GM06990 (cell line): ENCODE measurements at regions not wholly inside any gene's neighbourhood (a gene's known extent, or its start where the extent isn't known, plus 50 kb on each side); places are given as distances from the start of the nearest gene placed in this dataset.

ENCODE experiments used
- DNase-seq: peaks from one replicate; pipeline ENCODE4 v3.0.0-alpha.2; 2011; ENCODE audit not compliant: insufficient read length; ENCODE audit errors: extremely low read depth
- H3K27me3 ChIP-seq: replicated peaks from 2 replicates; pipeline ENCODE4 v1.6.0; 2011; ENCODE audit warnings: low read length; ENCODE audit not compliant: control insufficient read depth, insufficient read depth
- H3K36me3 ChIP-seq: 2 replicates; pipeline ENCODE4 v1.5.1; 2011; ENCODE audit warnings: low read length; ENCODE audit not compliant: control insufficient read depth, insufficient read depth
- H3K4me3 ChIP-seq: replicated peaks from 2 replicates; pipeline ENCODE4 v1.5.1; 2011; ENCODE audit warnings: low read depth, mild to moderate bottlenecking, control low read depth, low read length
- CTCF ChIP-seq: IDR thresholded peaks from 2 replicates; pipeline ENCODE4 v1.5.1; 2011; ENCODE audit warnings: low read length, control low read depth, mild to moderate bottlenecking, inconsistent platforms; ENCODE audit not compliant: insufficient read depth, poor library complexity, severe bottlenecking

GRCh38 chr3:106425916-106426315, 557.1 kb upstream of the CBLB start:
- no peak for TF ChIP-seq CTCF
- H3K4me3 ChIP-seq: no peak overlapping the region
- no peaks in the 10 kb centered on the region for H3K36me3 ChIP-seq
- H3K27me3 ChIP-seq: no peaks in the 10 kb centered on the region
- no peak for DNase-seq

- Histone ChIP-seq H3K27me3 (no peaks in the 10 kb centered on the region), H3K36me3 (no peaks in the 10 kb centered on the region), H3K4me3 (no peak overlapping the region)
- TF ChIP-seq CTCF: no peak
- DNase-seq: no peak
These were observed 559.8 kb upstream of the CBLB start for GRCh38 chr3:106428565-106428994.

- Histone ChIP-seq H3K27me3 (no peaks in the 10 kb centered on the region), H3K36me3 (no peaks in the 10 kb centered on the region), H3K4me3 (no peak overlapping the region)
- no peak for DNase-seq
- no peak for TF ChIP-seq CTCF
These were observed 562.9 kb upstream of the CBLB start for GRCh38 chr3:106431721-106432120.

GRCh38 chr3:106435899-106436453, 567.2 kb upstream of the CBLB start:
- DNase-seq: no peak

GRCh38 chr3:106438887-106439286, 570.1 kb upstream of the CBLB start:
- no peak for TF ChIP-seq CTCF
- DNase-seq: no peak
- H3K27me3 ChIP-seq: no peaks in the 10 kb centered on the region
- no peak overlapping the region for H3K4me3 ChIP-seq
- H3K36me3 ChIP-seq: no peaks in the 10 kb centered on the region

More at GRCh38 chr3:106435899-106436453, 567.2 kb upstream of the CBLB start:
- Histone ChIP-seq H3K4me3 (no peak overlapping the region), H3K36me3 (no peaks in the 10 kb centered on the region), H3K27me3 (no peaks in the 10 kb centered on the region)
- no peak for TF ChIP-seq CTCF

GRCh38 chr3:106440672-106441071, 571.9 kb upstream of the CBLB start:
- Histone ChIP-seq H3K4me3 (no peak overlapping the region), H3K27me3 (no peaks in the 10 kb centered on the region), H3K36me3 (no peaks in the 10 kb centered on the region)
- TF ChIP-seq CTCF: no peak
- no peak for DNase-seq
